ENCODE measurements at regions not wholly inside any gene's neighbourhood (a gene's known extent, or its start where the extent isn't known, plus 50 kb on each side); places are given as distances from the start of the nearest gene placed in this dataset.

DNA sequence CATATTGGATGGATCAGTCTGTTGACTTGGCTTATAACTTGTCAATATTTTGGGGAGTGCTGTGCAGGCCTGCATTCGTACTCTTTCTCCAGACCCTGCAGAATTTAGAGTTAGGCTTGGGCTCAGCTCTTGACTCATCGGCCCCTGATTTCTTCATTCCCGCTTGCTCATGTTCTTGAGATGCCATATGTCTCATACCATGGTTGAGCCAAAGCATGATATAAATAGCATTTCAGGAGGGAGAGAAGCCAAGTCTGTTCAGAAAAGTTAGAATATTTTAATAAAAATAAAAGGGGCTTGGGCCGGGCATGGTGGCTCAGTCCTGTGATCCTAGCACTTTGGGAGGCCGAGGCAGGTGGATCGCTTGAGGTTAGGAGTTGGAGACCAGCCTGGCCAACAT lies 898.1 kb downstream of the TYW1 start:
- 89% methylated on average over 6 of the region's 6 CpGs for WGBS
- no peaks in the 10 kb centered on the region for H3K36me3 ChIP-seq (ENCODE audit: control insufficient read depth in 1 of 2, insufficient read depth in 2 of 2, low read depth in 1 of 2, low read length in 2 of 2)
- H3K23ac ChIP-seq (ENCODE audit: low read length in 2 of 2), result no peak overlapping the region
- H2AFZ ChIP-seq (ENCODE audit: low read depth, low read length), result no peak overlapping the region
- no peak overlapping the region for H3K4me3 ChIP-seq (ENCODE audit: insufficient read depth in 1 of 2, low read depth in 1 of 2, low read length in 2 of 2)
- peak overlapping the region; percentile 15 for H3K9ac ChIP-seq (ENCODE audit: low read length)
- H2AK5ac ChIP-seq (ENCODE audit: low read length, severe bottlenecking), result no peak overlapping the region
- H4K8ac ChIP-seq (ENCODE audit: low read length), result no peak overlapping the region
- no peak overlapping the region for H3K14ac ChIP-seq (ENCODE audit: low read length in 2 of 2)
- H3K27ac ChIP-seq (ENCODE audit: low read length, poor library complexity, severe bottlenecking), result no peak overlapping the region
- no peaks in the 10 kb centered on the region for H3K9me3 ChIP-seq (ENCODE audit: control insufficient read depth, low read length)
- H2BK120ac ChIP-seq (ENCODE audit: low read depth, low read length), result no peak overlapping the region
- H3K27me3 ChIP-seq (ENCODE audit: control insufficient read depth in 1 of 2, insufficient read depth in 1 of 2, low read length in 2 of 2), result no peaks in the 10 kb centered on the region
- no peak for DNase-seq
- no peak overlapping the region for H2BK5ac ChIP-seq (ENCODE audit: low read depth, low read length, poor library complexity, severe bottlenecking)
- H3K18ac ChIP-seq (ENCODE audit: low read depth in 1 of 2, low read length in 2 of 2), result no peak overlapping the region
- no peak overlapping the region for H3K4me2 ChIP-seq (ENCODE audit: low read length, poor library complexity, severe bottlenecking)
- no peaks in the 10 kb centered on the region for H3K79me1 ChIP-seq (replicated peaks; ENCODE audit: low read length, poor library complexity, severe bottlenecking)
- H2BK15ac ChIP-seq (ENCODE audit: low read depth, poor library complexity, severe bottlenecking), result no peak overlapping the region
- no peak overlapping the region for H4K91ac ChIP-seq (ENCODE audit: low read length)
- no peak overlapping the region for H2BK12ac ChIP-seq (ENCODE audit: low read length in 2 of 2)
- H3K4me1 ChIP-seq (ENCODE audit: control insufficient read depth, insufficient read depth, low read depth, low read length), result no peaks in the 10 kb centered on the region
- H3K4ac ChIP-seq (ENCODE audit: low read depth in 1 of 2, low read length in 2 of 2), result no peak overlapping the region

DNA sequence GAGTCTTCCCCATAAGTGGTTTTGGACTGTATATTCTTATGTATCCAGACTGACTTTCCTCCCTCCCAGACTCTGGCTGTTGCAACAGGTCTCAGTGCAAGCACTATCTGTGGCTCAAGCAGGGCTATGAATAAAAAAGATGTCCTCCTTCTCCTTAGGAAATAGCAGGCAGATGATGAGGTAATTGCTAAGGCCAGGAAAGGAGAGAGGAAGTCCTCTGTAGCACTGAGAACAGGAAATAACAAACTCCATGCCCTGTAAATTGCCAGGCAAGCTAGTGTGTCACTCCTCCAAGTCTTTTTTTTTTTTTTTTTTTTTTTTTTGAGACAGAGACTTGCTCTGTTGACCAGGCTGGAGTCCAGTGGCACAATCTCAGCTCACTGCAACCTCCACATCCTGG lies 900.1 kb downstream of the TYW1 start:
- Histone ChIP-seq H4K91ac (ENCODE audit: low read length) (no peak overlapping the region), H3K79me1 (replicated peaks; ENCODE audit: low read length, poor library complexity, severe bottlenecking) (no peaks in the 10 kb centered on the region), H3K27me3 (ENCODE audit: control insufficient read depth in 1 of 2, insufficient read depth in 1 of 2, low read length in 2 of 2) (peaks cover 0 to 5% of the 10 kb centered on the region in 2 experiments), H3K9me3 (ENCODE audit: control insufficient read depth, low read length) (no peaks in the 10 kb centered on the region), H2BK15ac (ENCODE audit: low read depth, poor library complexity, severe bottlenecking) (no peak overlapping the region), H2BK5ac (ENCODE audit: low read depth, low read length, poor library complexity, severe bottlenecking) (no peak overlapping the region), H3K4me3 (ENCODE audit: insufficient read depth in 1 of 2, low read depth in 1 of 2, low read length in 2 of 2) (no peak overlapping the region), H3K23ac (ENCODE audit: low read length in 2 of 2) (no peak overlapping the region), H4K8ac (ENCODE audit: low read length) (no peak overlapping the region), H2AFZ (ENCODE audit: low read depth, low read length) (no peak overlapping the region), H3K9ac (ENCODE audit: low read length) (no peak overlapping the region), H3K14ac (ENCODE audit: low read length in 2 of 2) (no peak overlapping the region), H3K36me3 (ENCODE audit: control insufficient read depth in 1 of 2, insufficient read depth in 2 of 2, low read depth in 1 of 2, low read length in 2 of 2) (no peaks in the 10 kb centered on the region), H3K4me1 (ENCODE audit: control insufficient read depth, insufficient read depth, low read depth, low read length) (no peaks in the 10 kb centered on the region), H2BK12ac (ENCODE audit: low read length in 2 of 2) (no peak overlapping the region), H3K4ac (ENCODE audit: low read depth in 1 of 2, low read length in 2 of 2) (no peak overlapping the region), H3K4me2 (ENCODE audit: low read length, poor library complexity, severe bottlenecking) (no peak overlapping the region), H2AK5ac (ENCODE audit: low read length, severe bottlenecking) (no peak overlapping the region), H3K27ac (ENCODE audit: low read length, poor library complexity, severe bottlenecking) (no peak overlapping the region), H2BK120ac (ENCODE audit: low read depth, low read length) (no peak overlapping the region), H3K18ac (ENCODE audit: low read depth in 1 of 2, low read length in 2 of 2) (no peak overlapping the region)
- no peak for DNase-seq

DNA sequence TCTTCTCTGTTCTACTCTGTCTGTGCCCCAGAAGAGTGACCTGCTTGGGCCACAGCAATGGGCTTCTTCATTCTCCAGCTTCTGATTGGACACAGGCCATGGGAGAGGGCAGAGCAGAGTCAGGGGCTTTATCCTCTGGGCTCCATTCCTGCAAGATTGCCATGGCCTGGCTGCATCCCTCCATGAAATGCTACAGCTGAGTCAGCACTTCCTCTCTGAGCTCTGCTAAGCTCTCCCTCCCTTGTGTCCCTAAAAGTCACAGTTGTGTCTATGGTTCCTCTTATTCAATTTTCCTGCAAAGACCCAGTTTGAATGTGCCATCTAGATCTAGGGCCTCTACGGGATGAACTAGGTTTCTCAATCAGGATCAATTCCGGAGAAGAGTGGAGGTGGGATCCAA lies 903.8 kb downstream of the TYW1 start:
- 67% methylated on average over 2 of the region's 2 CpGs for WGBS

DNA sequence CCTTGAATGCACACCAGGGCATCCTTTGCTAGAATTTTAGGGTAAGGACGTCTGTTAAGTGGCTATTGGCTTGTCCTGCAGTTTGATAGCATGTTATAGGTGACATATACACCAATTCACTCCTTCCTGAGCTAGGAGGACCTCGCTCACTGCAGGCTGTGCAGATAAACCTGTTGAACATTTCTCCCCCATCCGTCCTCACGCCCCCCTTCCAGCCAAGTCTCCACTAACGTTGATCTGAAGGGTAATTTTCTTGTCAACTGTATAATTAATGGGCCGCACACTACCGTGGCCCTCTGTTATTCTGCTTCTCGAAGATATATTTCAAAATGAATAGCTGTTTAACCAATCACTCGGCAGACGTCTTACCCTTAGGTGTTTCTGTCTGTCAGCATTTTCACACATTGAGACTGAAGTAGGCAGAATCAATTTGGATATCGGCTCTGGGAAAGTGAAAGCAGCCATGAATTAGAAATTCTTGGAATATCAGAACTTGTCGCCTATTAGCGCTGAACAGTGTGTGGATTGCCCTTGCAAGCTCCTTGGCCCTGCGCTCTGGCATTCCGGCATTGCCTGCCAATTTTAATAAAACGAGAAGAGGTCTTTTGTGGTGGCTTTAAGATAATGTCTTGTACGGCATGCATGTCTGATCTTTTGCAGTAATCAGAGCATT lies 905.3 kb downstream of the TYW1 start:
- Histone ChIP-seq H3K18ac (ENCODE audit: low read depth in 1 of 2, low read length in 2 of 2) (no peak overlapping the region), H3K4me2 (ENCODE audit: low read length, poor library complexity, severe bottlenecking) (no peak overlapping the region), H2AK5ac (ENCODE audit: low read length, severe bottlenecking) (no peak overlapping the region), H3K4ac (ENCODE audit: low read depth in 1 of 2, low read length in 2 of 2) (no peak overlapping the region), H3K36me3 (ENCODE audit: control insufficient read depth in 1 of 2, insufficient read depth in 2 of 2, low read depth in 1 of 2, low read length in 2 of 2) (no peaks in the 10 kb centered on the region), H3K79me1 (replicated peaks; ENCODE audit: low read length, poor library complexity, severe bottlenecking) (no peaks in the 10 kb centered on the region), H4K91ac (ENCODE audit: low read length) (no peak overlapping the region), H3K14ac (ENCODE audit: low read length in 2 of 2) (no peak overlapping the region), H3K27me3 (ENCODE audit: control insufficient read depth in 1 of 2, insufficient read depth in 1 of 2, low read length in 2 of 2) (peaks cover 0 to 7% of the 10 kb centered on the region in 2 experiments), H4K8ac (ENCODE audit: low read length) (no peak overlapping the region), H3K9ac (ENCODE audit: low read length) (no peak overlapping the region), H2BK12ac (ENCODE audit: low read length in 2 of 2) (no peak overlapping the region), H3K23ac (ENCODE audit: low read length in 2 of 2) (no peak overlapping the region), H2AFZ (ENCODE audit: low read depth, low read length) (no peak overlapping the region), H3K4me3 (ENCODE audit: insufficient read depth in 1 of 2, low read depth in 1 of 2, low read length in 2 of 2) (no peak overlapping the region), H2BK120ac (ENCODE audit: low read depth, low read length) (no peak overlapping the region), H2BK15ac (ENCODE audit: low read depth, poor library complexity, severe bottlenecking) (no peak overlapping the region), H3K9me3 (ENCODE audit: control insufficient read depth, low read length) (no peaks in the 10 kb centered on the region), H2BK5ac (ENCODE audit: low read depth, low read length, poor library complexity, severe bottlenecking) (no peak overlapping the region), H3K27ac (ENCODE audit: low read length, poor library complexity, severe bottlenecking) (no peak overlapping the region), H3K4me1 (ENCODE audit: control insufficient read depth, insufficient read depth, low read depth, low read length) (no peaks in the 10 kb centered on the region)
- no peak for DNase-seq
- WGBS, result 81% methylated on average over 16 of the region's 17 CpGs

More for the DNA sequence above, 903.8 kb downstream of the TYW1 start:
- H2BK15ac ChIP-seq (ENCODE audit: low read depth, poor library complexity, severe bottlenecking), result no peak overlapping the region
- H4K8ac ChIP-seq (ENCODE audit: low read length), result no peak overlapping the region
- no peak overlapping the region for H3K4ac ChIP-seq (ENCODE audit: low read depth in 1 of 2, low read length in 2 of 2)
- no peak overlapping the region for H2AK5ac ChIP-seq (ENCODE audit: low read length, severe bottlenecking)
- H3K36me3 ChIP-seq (ENCODE audit: control insufficient read depth in 1 of 2, insufficient read depth in 2 of 2, low read depth in 1 of 2, low read length in 2 of 2), result no peaks in the 10 kb centered on the region
- H3K23ac ChIP-seq (ENCODE audit: low read length in 2 of 2), result no peak overlapping the region
- no peaks in the 10 kb centered on the region for H3K9me3 ChIP-seq (ENCODE audit: control insufficient read depth, low read length)
- no peak overlapping the region for H3K14ac ChIP-seq (ENCODE audit: low read length in 2 of 2)
- H2BK12ac ChIP-seq (ENCODE audit: low read length in 2 of 2), result no peak overlapping the region
- H3K4me1 ChIP-seq (ENCODE audit: control insufficient read depth, insufficient read depth, low read depth, low read length), result no peaks in the 10 kb centered on the region
- H3K18ac ChIP-seq (ENCODE audit: low read depth in 1 of 2, low read length in 2 of 2), result no peak overlapping the region
- H3K4me3 ChIP-seq (ENCODE audit: insufficient read depth in 1 of 2, low read depth in 1 of 2, low read length in 2 of 2), result no peak overlapping the region
- H3K27ac ChIP-seq (ENCODE audit: low read length, poor library complexity, severe bottlenecking), result no peak overlapping the region
- H2AFZ ChIP-seq (ENCODE audit: low read depth, low read length), result no peak overlapping the region
- no peak for DNase-seq
- H3K9ac ChIP-seq (ENCODE audit: low read length), result no peak overlapping the region
- peaks cover 0 to 7% of the 10 kb centered on the region in 2 experiments for H3K27me3 ChIP-seq (ENCODE audit: control insufficient read depth in 1 of 2, insufficient read depth in 1 of 2, low read length in 2 of 2)
- H2BK120ac ChIP-seq (ENCODE audit: low read depth, low read length), result no peak overlapping the region
- H3K79me1 ChIP-seq (replicated peaks; ENCODE audit: low read length, poor library complexity, severe bottlenecking), result no peaks in the 10 kb centered on the region
- no peak overlapping the region for H3K4me2 ChIP-seq (ENCODE audit: low read length, poor library complexity, severe bottlenecking)
- no peak overlapping the region for H2BK5ac ChIP-seq (ENCODE audit: low read depth, low read length, poor library complexity, severe bottlenecking)
- no peak overlapping the region for H4K91ac ChIP-seq (ENCODE audit: low read length)
